ENCODE measurements at regions not wholly inside any gene's neighbourhood (a gene's known extent, or its start where the extent isn't known, plus 50 kb on each side); places are given as distances from the start of the nearest gene placed in this dataset.
"Not testable (repeated sequence)": the region's sequence is repeated elsewhere in the genome, so short reads cannot be mapped to it uniquely, and the experiment has no call there.

DNA sequence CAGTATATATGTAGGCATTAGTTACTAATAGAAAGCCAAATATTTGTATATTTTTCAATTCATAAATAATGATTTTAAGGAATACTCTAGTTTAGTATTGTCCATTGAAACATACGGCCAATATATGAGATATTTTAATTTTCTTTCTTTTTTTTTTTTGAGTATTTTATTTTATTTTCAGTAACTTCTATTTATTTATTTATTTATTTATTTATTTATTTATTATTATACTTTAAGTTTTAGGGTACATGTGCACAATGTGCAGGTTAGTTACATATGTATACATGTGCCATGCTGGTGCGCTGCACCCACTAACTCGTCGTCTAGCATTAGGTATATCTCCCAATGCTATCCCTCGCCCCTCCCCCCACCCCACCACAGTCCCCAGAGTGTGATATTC lies 2007.1 kb upstream of the CDH6 start:
- H3K27me3 ChIP-seq (ENCODE audit: insufficient read depth, poor library complexity, severe bottlenecking); ATAC-seq (ENCODE audit: low read depth); DNase-seq (ENCODE audit: low spot score); H3K27ac ChIP-seq (ENCODE audit: poor library complexity, severe bottlenecking); H3K9me3 ChIP-seq (ENCODE audit: severe bottlenecking); H3K4me1 ChIP-seq (ENCODE audit: insufficient read depth, poor library complexity, severe bottlenecking); H3K36me3 ChIP-seq (ENCODE audit: low read depth); H3K4me3 ChIP-seq (ENCODE audit: severe bottlenecking): not testable (repeated sequence)

DNA sequence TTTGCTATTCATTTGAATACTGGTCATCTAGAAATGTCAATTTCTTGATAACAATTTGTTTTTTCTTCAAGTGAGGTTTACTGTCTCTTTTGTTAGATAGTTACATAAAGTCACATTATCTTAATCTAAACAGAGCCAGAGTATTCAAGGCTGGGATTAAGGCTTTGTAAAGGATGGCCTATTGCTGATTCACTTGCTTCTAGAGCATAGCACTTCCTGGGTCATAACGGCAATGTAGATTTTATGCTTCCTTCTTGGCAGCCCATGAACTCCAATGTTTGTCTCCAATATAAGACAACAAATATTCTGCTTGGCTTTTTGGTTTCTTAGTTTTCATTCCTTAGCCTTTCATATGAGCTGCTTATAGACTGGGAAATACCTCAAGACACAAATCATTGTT lies 2007.9 kb upstream of the CDH6 start:
- Histone ChIP-seq H3K4me3 (ENCODE audit: severe bottlenecking) (no peak overlapping the region), H3K27ac (ENCODE audit: poor library complexity, severe bottlenecking) (no peak overlapping the region), H3K36me3 (ENCODE audit: low read depth) (no peaks in the 10 kb centered on the region), H3K27me3 (ENCODE audit: insufficient read depth, poor library complexity, severe bottlenecking) (no peaks in the 10 kb centered on the region), H3K4me1 (ENCODE audit: insufficient read depth, poor library complexity, severe bottlenecking) (no peaks in the 10 kb centered on the region), H3K9me3 (ENCODE audit: severe bottlenecking) (no peaks in the 10 kb centered on the region)
- TF ChIP-seq, protein P1, sequence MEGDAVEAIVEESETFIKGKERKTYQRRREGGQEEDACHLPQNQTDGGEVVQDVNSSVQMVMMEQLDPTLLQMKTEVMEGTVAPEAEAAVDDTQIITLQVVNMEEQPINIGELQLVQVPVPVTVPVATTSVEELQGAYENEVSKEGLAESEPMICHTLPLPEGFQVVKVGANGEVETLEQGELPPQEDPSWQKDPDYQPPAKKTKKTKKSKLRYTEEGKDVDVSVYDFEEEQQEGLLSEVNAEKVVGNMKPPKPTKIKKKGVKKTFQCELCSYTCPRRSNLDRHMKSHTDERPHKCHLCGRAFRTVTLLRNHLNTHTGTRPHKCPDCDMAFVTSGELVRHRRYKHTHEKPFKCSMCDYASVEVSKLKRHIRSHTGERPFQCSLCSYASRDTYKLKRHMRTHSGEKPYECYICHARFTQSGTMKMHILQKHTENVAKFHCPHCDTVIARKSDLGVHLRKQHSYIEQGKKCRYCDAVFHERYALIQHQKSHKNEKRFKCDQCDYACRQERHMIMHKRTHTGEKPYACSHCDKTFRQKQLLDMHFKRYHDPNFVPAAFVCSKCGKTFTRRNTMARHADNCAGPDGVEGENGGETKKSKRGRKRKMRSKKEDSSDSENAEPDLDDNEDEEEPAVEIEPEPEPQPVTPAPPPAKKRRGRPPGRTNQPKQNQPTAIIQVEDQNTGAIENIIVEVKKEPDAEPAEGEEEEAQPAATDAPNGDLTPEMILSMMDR (IDR thresholded peaks at IDR 0.05; ENCODE audit: poor library complexity, severe bottlenecking): no peak
- no peak for DNase-seq (ENCODE audit: low spot score)
- no peak for ATAC-seq (ENCODE audit: low read depth)

DNA sequence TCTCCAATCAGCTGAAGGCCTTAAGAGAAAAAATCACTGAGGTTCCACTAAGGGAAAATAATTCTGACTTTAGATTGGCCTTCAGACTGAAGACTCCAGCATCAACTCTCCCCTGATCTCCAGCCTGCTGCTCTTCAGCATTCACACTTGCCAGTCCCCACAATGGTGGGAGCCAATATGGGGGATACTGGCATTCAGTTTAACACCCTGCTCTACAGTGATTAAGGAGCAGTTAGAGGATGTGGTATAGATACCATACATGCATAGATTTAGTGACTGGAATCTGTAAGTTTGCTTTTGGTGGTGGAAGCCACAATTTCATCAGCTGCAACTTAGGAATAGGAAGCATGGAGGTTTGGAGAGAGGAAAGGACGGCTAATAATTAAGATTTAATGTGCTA lies 2017.7 kb upstream of the CDH6 start:
- H3K4me3 ChIP-seq (ENCODE audit: severe bottlenecking): no peak overlapping the region
- H3K27me3 ChIP-seq (ENCODE audit: insufficient read depth, poor library complexity, severe bottlenecking): no peaks in the 10 kb centered on the region
- no peaks in the 10 kb centered on the region for H3K4me1 ChIP-seq (ENCODE audit: insufficient read depth, poor library complexity, severe bottlenecking)
- no peaks in the 10 kb centered on the region; the same call in 1 of the 2 replicates for H3K36me3 ChIP-seq (ENCODE audit: low read depth)
- no peak for ATAC-seq (ENCODE audit: low read depth)
- H3K27ac ChIP-seq (ENCODE audit: poor library complexity, severe bottlenecking): no peak overlapping the region
- no peak for DNase-seq (ENCODE audit: low spot score)
- H3K9me3 ChIP-seq (ENCODE audit: severe bottlenecking): no peaks in the 10 kb centered on the region
- TF ChIP-seq, protein P1 (IDR thresholded peaks at IDR 0.05; ENCODE audit: poor library complexity, severe bottlenecking): no peak

DNA sequence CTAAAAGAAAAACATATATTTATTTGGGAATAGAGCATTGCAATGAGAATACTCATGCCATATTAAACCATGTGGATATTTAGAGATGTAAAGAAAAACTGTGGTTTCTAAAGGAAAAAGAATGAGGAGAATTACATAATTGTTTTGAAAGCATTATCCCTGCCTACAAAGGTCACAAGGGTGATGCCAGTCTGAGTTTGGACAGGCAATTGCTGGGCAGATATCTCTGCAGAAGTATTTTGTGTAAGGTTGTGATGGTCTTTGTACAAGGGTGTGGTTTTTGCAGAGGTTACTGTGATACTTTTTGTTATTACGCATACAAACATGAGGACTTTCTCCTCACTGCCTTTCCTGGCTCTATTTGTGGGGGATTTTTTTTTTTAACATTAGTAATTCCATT lies 2022.9 kb upstream of the CDH6 start:
- TF ChIP-seq, protein P1 (IDR thresholded peaks at IDR 0.05; ENCODE audit: poor library complexity, severe bottlenecking): no peak
- Histone ChIP-seq H3K27me3 (ENCODE audit: insufficient read depth, poor library complexity, severe bottlenecking) (no peaks in the 10 kb centered on the region), H3K9me3 (ENCODE audit: severe bottlenecking) (no peaks in the 10 kb centered on the region), H3K36me3 (ENCODE audit: low read depth) (no peaks in the 10 kb centered on the region), H3K27ac (ENCODE audit: poor library complexity, severe bottlenecking) (no peak overlapping the region), H3K4me3 (ENCODE audit: severe bottlenecking) (no peak overlapping the region), H3K4me1 (ENCODE audit: insufficient read depth, poor library complexity, severe bottlenecking) (no peaks in the 10 kb centered on the region)
- no peak for ATAC-seq (ENCODE audit: low read depth)
- DNase-seq (ENCODE audit: low spot score): no peak

DNA sequence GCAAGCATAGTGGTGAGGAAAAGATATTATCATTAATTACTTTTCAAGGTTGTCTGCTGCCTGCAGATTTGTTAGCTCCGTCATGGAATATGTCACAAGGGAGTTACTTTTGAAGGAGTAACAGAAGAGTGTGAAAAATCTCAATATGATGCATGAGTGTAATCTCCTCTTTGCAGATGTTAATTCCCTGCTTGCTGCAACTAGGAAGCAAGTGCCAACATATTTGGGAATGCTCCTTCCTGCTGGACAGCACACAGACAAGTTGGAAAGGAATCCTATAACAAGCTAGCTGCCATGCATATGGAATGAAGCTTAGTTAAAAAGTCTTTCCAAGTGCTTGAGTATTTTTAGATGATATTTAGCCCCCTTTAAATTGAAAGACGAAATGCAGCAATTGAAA lies 2023.6 kb upstream of the CDH6 start:
- Histone ChIP-seq H3K36me3 (ENCODE audit: low read depth) (no peaks in the 10 kb centered on the region), H3K4me3 (ENCODE audit: severe bottlenecking) (no peak overlapping the region), H3K27me3 (ENCODE audit: insufficient read depth, poor library complexity, severe bottlenecking) (no peaks in the 10 kb centered on the region), H3K9me3 (ENCODE audit: severe bottlenecking) (no peaks in the 10 kb centered on the region), H3K27ac (ENCODE audit: poor library complexity, severe bottlenecking) (no peak overlapping the region), H3K4me1 (ENCODE audit: insufficient read depth, poor library complexity, severe bottlenecking) (no peaks in the 10 kb centered on the region)
- ATAC-seq (ENCODE audit: low read depth): no peak
- TF ChIP-seq, protein P1 (IDR thresholded peaks at IDR 0.05; ENCODE audit: poor library complexity, severe bottlenecking): no peak
- no peak for DNase-seq (ENCODE audit: low spot score)
